HCT116 (cell line): ENCODE measurements at regions not wholly inside any gene's neighbourhood (a gene's known extent, or its start where the extent isn't known, plus 50 kb on each side); places are given as distances from the start of the nearest gene placed in this dataset.

Experiments used
- ATAC-seq: fragments of 200-7000 bp; cut with Tn5 transposase; 2 replicates; pipeline ENCODE4 v1.9.1; 2020; ENCODE audit warnings: mild to moderate bottlenecking, moderate library complexity
- BruUV-seq: library from RNA; stranded (reverse); fragments of 400-500 nt; replicated peaks from 2 replicates; lab custom pipeline; 2021; lab: Mats Ljungman, UMichigan
- CTCF ChIA-PET: fragments of 300-600 bp; sonication (Branson Sonifier 250); formaldehyde crosslinking; loops from one replicate; lab custom pipeline; 2021; ENCODE audit warnings: antibody characterized with exemption; lab: Charles Lee
- POLR2A ChIA-PET: fragments of 300-600, 350-600 bp; sonication (Branson Sonifier 250); formaldehyde crosslinking; loops from one replicate; lab custom pipeline; 2021; ENCODE audit warnings: antibody characterized with exemption; lab: Charles Lee
- RAD21 ChIA-PET, 2 experiments: fragments of 300-600 bp; sonication (Branson Sonifier 250); formaldehyde crosslinking; loops; one replicate each; lab custom pipeline; 2023; ENCODE audit warnings: low total read pairs in 2 of 2; ENCODE audit not compliant: uncharacterized antibody in 2 of 2, unreplicated experiment in 2 of 2, low non-redundant PET in 1 of 2; lab: Charles Lee
- DNase-seq: peaks from one replicate; pipeline ENCODE4 v3.0.0-alpha.2; 2010; ENCODE audit warnings: low read depth, low spot score
- H2AFZ ChIP-seq: fragments of 200-600 bp; shearing (Covaris generic), sonication (generic); 2 replicates; pipeline ENCODE4 v1.6.1; 2017; ENCODE audit warnings: low read depth, mixed run types, mixed read lengths, antibody characterized with exemption, low read length; ENCODE audit not compliant: poor library complexity, severe bottlenecking
- H3K27ac ChIP-seq: 2 replicates; pipeline ENCODE4 v1.5.1; 2012; ENCODE audit warnings: low read depth, low read length
- H3K27me3 ChIP-seq: fragments of 200-600 bp; sonication (generic); 2 replicates; pipeline ENCODE4 v1.6.1; 2016; ENCODE audit warnings: mixed run types, low read length, mixed read lengths; ENCODE audit not compliant: insufficient read depth
- H3K36me3 ChIP-seq, 2 experiments: fragments of 200-500 bp in 1 of 2; fragments of 200-600 bp in 1 of 2; sonication (Bioruptor generic) in 1 of 2; sonication (generic) in 1 of 2; 2 replicates each; pipeline versions ENCODE4 v1.5.1 to v1.6.1; 2014 to 2016; ENCODE audit warnings: low read length in 2 of 2, inconsistent platforms in 1 of 2, mixed read lengths in 1 of 2, mixed run types in 1 of 2; ENCODE audit not compliant: insufficient read depth in 2 of 2, control insufficient read depth in 1 of 2
- H3K4me1 ChIP-seq, 2 experiments: fragments of 200-600 bp in 1 of 2; sonication (generic) in 1 of 2; 2 replicates each; pipeline versions ENCODE4 v1.5.1 to v1.6.1; 2012 to 2017; ENCODE audit warnings: low read length in 2 of 2, inconsistent platforms in 1 of 2, mild to moderate bottlenecking in 1 of 2, mixed read lengths in 1 of 2, mixed run types in 1 of 2, moderate library complexity in 1 of 2; ENCODE audit not compliant: insufficient read depth in 2 of 2, control insufficient read depth in 1 of 2
- H3K4me2 ChIP-seq: fragments of 200-600 bp; sonication (generic); 2 replicates; pipeline ENCODE4 v1.6.1; 2017; ENCODE audit warnings: mixed run types, low read length, mixed read lengths
- H3K4me3 ChIP-seq, 2 experiments: fragments of 200-600 bp in 1 of 2; sonication (generic) in 1 of 2; replicated peaks in 1 of 2; 2 replicates each; pipeline ENCODE4 v1.5.1; 2011 to 2016; ENCODE audit warnings: low read length in 2 of 2, control low read depth in 1 of 2, low read depth in 1 of 2, mild to moderate bottlenecking in 1 of 2, mixed read lengths in 1 of 2, mixed run types in 1 of 2
- H3K79me2 ChIP-seq: fragments of 200-600 bp; sonication (generic); 2 replicates; pipeline ENCODE4 v1.6.1; 2017; ENCODE audit warnings: mild to moderate bottlenecking, mixed run types, low read length, moderate library complexity, mixed read lengths; ENCODE audit not compliant: insufficient read depth
- H3K9ac ChIP-seq: fragments of 200-600 bp; sonication (generic); 2 replicates; pipeline ENCODE4 v1.6.1; 2016; ENCODE audit warnings: low read length, mixed read lengths
- H3K9me2 ChIP-seq: fragments of 200-600 bp; sonication (generic), shearing (Covaris generic); 2 replicates; pipeline ENCODE4 v1.6.1; 2017; ENCODE audit warnings: mixed run types, mild to moderate bottlenecking, moderate library complexity; ENCODE audit not compliant: insufficient read depth
- H3K9me3 ChIP-seq, 2 experiments: fragments of 200-500 bp in 1 of 2; fragments of 200-600 bp in 1 of 2; sonication (Bioruptor generic) in 1 of 2; sonication (generic) in 1 of 2; 2 replicates each; pipeline ENCODE4 v1.6.1; 2014 to 2017; ENCODE audit warnings: low read length in 2 of 2, mixed read lengths in 2 of 2, inconsistent platforms in 1 of 2, low read depth in 1 of 2, mild to moderate bottlenecking in 1 of 2, mixed run types in 1 of 2, moderate library complexity in 1 of 2; ENCODE audit not compliant: control insufficient read depth in 1 of 2, insufficient read depth in 1 of 2
- H4K20me1 ChIP-seq: fragments of 200-600 bp; sonication (generic), shearing (Covaris generic); 2 replicates; pipeline ENCODE4 v1.6.1; 2017; ENCODE audit warnings: mixed run types, mild to moderate bottlenecking, moderate library complexity; ENCODE audit not compliant: insufficient read depth
- CEBPB ChIP-seq: IDR thresholded peaks from 2 replicates; pipeline ENCODE4 v1.6.1; 2012; ENCODE audit warnings: low read depth
- EGR1 ChIP-seq: IDR thresholded peaks from 2 replicates; pipeline ENCODE4 v1.6.1; 2012; ENCODE audit warnings: low read depth
- FOSL1 ChIP-seq: IDR thresholded peaks from 2 replicates; pipeline ENCODE4 v1.6.1; 2012; ENCODE audit warnings: low read depth
- POLR2A ChIP-seq: IDR thresholded peaks from 2 replicates; pipeline ENCODE4 v1.7.0; 2011; ENCODE audit warnings: borderline replicate concordance; ENCODE audit not compliant: insufficient read depth, insufficient read length; ENCODE audit errors: extremely low read depth
- POLR2AphosphoS5 ChIP-seq: IDR thresholded peaks from 2 replicates; pipeline ENCODE4 v1.6.1; 2011; ENCODE audit warnings: mild to moderate bottlenecking, low read depth, low read length, moderate library complexity
- SRF ChIP-seq: IDR thresholded peaks from 2 replicates; pipeline ENCODE4 v1.6.1; 2012; ENCODE audit warnings: low read depth
- YY1 ChIP-seq: IDR thresholded peaks from 2 replicates; pipeline ENCODE4 v1.6.1; 2011; ENCODE audit warnings: low read length, low read depth, moderate library complexity, mild to moderate bottlenecking; ENCODE audit not compliant: insufficient replicate concordance; ENCODE audit errors: extremely low read depth
- ZFX ChIP-seq: fragments of 450-650 bp; IDR thresholded peaks from 2 replicates; pipeline ENCODE4 v1.6.1; 2017
- intact Hi-C: fragments of 100-400 bp; cut with micrococcal nuclease; formaldehyde crosslinking; loops from 2 replicates; pipeline ENCODE4 v1.10.0; 2022
- TF ChIP-seq, protein P1 (sequence below): IDR thresholded peaks from 2 replicates; pipeline ENCODE4 v1.6.1; 2012
- TF ChIP-seq, protein P2 (sequence below): IDR thresholded peaks from 2 replicates; pipeline ENCODE4 v1.6.1; 2012
- TF ChIP-seq, protein P3 (sequence below): IDR thresholded peaks from 2 replicates; pipeline ENCODE4 v1.6.1; 2011; ENCODE audit warnings: mild to moderate bottlenecking, low read length, moderate library complexity; ENCODE audit not compliant: insufficient replicate concordance; ENCODE audit errors: extremely low read depth

DNA sequence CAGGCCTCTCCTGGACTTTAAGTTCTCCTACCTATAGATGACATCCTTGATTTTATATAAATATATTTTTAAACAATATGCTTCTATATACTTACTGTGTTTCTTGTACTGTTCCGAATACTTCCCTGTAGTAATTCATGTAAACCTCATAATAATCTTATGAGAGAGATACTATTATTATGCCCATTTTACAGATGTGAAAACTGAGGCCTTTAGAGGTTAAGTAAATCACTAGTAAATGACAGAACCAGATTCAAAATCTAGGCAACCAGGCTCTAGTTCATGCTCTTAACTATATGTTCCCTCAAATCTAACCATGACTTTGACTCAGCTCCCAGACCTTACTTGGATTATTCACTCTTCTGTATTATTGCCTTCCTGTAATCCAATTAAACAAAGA lies 243.0 kb upstream of the NR4A3 start:
- no peak for TF ChIP-seq EGR1
- TF ChIP-seq, protein P1, sequence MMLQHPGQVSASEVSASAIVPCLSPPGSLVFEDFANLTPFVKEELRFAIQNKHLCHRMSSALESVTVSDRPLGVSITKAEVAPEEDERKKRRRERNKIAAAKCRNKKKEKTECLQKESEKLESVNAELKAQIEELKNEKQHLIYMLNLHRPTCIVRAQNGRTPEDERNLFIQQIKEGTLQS, result no peak
- TF ChIP-seq SRF, result no peak
- TF ChIP-seq, protein P2, sequence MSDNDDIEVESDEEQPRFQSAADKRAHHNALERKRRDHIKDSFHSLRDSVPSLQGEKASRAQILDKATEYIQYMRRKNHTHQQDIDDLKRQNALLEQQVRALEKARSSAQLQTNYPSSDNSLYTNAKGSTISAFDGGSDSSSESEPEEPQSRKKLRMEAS, result no peak
- no peak for TF ChIP-seq POLR2A
- no peak for TF ChIP-seq FOSL1
- TF ChIP-seq YY1, result no peak
- no peak for TF ChIP-seq ZFX
- TF ChIP-seq POLR2AphosphoS5, result no peak
- TF ChIP-seq CEBPB, result no peak
- TF ChIP-seq, protein P3, sequence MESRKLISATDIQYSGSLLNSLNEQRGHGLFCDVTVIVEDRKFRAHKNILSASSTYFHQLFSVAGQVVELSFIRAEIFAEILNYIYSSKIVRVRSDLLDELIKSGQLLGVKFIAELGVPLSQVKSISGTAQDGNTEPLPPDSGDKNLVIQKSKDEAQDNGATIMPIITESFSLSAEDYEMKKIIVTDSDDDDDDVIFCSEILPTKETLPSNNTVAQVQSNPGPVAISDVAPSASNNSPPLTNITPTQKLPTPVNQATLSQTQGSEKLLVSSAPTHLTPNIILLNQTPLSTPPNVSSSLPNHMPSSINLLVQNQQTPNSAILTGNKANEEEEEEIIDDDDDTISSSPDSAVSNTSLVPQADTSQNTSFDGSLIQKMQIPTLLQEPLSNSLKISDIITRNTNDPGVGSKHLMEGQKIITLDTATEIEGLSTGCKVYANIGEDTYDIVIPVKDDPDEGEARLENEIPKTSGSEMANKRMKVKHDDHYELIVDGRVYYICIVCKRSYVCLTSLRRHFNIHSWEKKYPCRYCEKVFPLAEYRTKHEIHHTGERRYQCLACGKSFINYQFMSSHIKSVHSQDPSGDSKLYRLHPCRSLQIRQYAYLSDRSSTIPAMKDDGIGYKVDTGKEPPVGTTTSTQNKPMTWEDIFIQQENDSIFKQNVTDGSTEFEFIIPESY, result no peak
- no TSS peak for BruUV-seq
- no peaks in the 10 kb centered on the region for H3K79me2 ChIP-seq
- no peaks in the 10 kb centered on the region for H3K4me1 ChIP-seq
- H3K36me3 ChIP-seq, result no peaks in the 10 kb centered on the region
- RAD21 ChIA-PET, result no interaction called here
- no peaks in the 10 kb centered on the region for H3K27me3 ChIP-seq
- H3K27ac ChIP-seq, result no peak overlapping the region
- no peaks in the 10 kb centered on the region for H4K20me1 ChIP-seq
- H2AFZ ChIP-seq, result no peak overlapping the region
- CTCF ChIA-PET, result no interaction called here
- H3K9me3 ChIP-seq, result no peaks in the 10 kb centered on the region
- H3K4me2 ChIP-seq, result no peak overlapping the region
- DNase-seq (no peak), ATAC-seq (no peak)
- H3K4me3 ChIP-seq, result no peak overlapping the region
- POLR2A ChIA-PET, result no interaction called here
- H3K9me2 ChIP-seq, result no peaks in the 10 kb centered on the region
- no peak overlapping the region for H3K9ac ChIP-seq
- intact Hi-C loops, result no loop called here
